DND-41 (cell line): ENCODE measurements at regions not wholly inside any gene's neighbourhood (a gene's known extent, or its start where the extent isn't known, plus 50 kb on each side); places are given as distances from the start of the nearest gene placed in this dataset.

Experiments used
- EZH2 ChIP-seq: IDR thresholded peaks from 3 replicates; pipeline ENCODE4 v1.6.1; 2012; ENCODE audit warnings: borderline replicate concordance, low read depth, mild to moderate bottlenecking, moderate library complexity, low read length, inconsistent platforms; ENCODE audit not compliant: severe bottlenecking
- TF ChIP-seq, protein P1 (sequence below): IDR thresholded peaks from 2 replicates; pipeline ENCODE4 v1.5.1; 2012; ENCODE audit warnings: borderline replicate concordance, low read length, moderate library complexity, mild to moderate bottlenecking; ENCODE audit not compliant: poor library complexity, severe bottlenecking; ENCODE audit errors: extremely low read depth

DNA sequence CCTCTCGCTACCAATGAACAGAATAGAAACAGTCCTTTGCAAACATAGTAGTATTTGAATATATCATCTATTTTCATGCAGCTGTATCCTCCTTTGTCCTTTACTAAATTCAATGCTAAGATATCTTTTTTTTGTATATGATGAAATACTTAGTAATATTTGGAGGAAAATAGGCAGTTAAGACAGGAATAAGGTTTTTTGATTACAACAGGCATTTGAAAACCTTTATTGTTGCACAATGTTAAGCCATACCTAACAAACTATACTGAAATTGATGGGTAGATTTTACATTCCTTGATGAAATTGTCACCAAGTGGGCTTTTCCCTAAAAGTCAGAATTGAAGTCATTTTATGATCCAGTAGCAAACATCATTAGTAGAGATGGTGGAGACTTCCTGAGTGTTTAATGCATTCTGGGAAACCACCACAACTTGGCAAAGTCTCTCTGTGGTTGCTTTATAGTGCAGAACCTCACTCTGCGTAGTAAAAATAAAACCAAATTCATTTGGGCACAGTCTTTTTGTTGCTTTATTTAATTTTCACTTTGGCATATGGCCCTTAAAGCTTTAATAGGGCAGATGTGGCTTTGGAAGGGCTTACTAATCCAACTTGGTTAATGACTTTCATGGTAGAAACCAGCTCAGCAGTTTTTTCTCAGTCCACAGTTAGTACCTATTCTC lies 216.0 kb downstream of the DIPK2A start:
- TF ChIP-seq, protein P1, sequence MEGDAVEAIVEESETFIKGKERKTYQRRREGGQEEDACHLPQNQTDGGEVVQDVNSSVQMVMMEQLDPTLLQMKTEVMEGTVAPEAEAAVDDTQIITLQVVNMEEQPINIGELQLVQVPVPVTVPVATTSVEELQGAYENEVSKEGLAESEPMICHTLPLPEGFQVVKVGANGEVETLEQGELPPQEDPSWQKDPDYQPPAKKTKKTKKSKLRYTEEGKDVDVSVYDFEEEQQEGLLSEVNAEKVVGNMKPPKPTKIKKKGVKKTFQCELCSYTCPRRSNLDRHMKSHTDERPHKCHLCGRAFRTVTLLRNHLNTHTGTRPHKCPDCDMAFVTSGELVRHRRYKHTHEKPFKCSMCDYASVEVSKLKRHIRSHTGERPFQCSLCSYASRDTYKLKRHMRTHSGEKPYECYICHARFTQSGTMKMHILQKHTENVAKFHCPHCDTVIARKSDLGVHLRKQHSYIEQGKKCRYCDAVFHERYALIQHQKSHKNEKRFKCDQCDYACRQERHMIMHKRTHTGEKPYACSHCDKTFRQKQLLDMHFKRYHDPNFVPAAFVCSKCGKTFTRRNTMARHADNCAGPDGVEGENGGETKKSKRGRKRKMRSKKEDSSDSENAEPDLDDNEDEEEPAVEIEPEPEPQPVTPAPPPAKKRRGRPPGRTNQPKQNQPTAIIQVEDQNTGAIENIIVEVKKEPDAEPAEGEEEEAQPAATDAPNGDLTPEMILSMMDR, result no peak
- TF ChIP-seq EZH2, result no peak
